ENCODE measurements at regions not wholly inside any gene's neighbourhood (a gene's known extent, or its start where the extent isn't known, plus 50 kb on each side); places are given as distances from the start of the nearest gene placed in this dataset.

GRCh38 chr16:64428463-64429113, 693.3 kb downstream of the CDH11 start:
- TF ChIP-seq REST (IDR thresholded peaks at IDR 0.05; ENCODE audit: insufficient read depth in 1 of 2, low read depth in 2 of 2, low read length in 2 of 2) (no peak), POLR2AphosphoS5 (IDR thresholded peaks at IDR 0.05; ENCODE audit: low read depth, low read length) (no peak), TAF1 (IDR thresholded peaks at IDR 0.05; ENCODE audit: borderline replicate concordance, insufficient read depth, low read length) (no peak), FOXP2 (optimal IDR thresholded peaks at IDR 0.05; ENCODE audit: borderline replicate concordance, extremely low read depth, extremely low read length, insufficient read depth) (no peak), SIN3A (IDR thresholded peaks at IDR 0.05; ENCODE audit: borderline replicate concordance, insufficient read depth, low read length) (no peak)

Measured in PFSK-1 (cell line).